GM19468 (cell line): ENCODE measurements at regions not wholly inside any gene's neighbourhood (a gene's known extent, or its start where the extent isn't known, plus 50 kb on each side); places are given as distances from the start of the nearest gene placed in this dataset.

Source experiments
- ATAC-seq: cut with Tn5 transposase; IDR thresholded peaks from one replicate; pipeline ENCODE4 v1.9.1; 2021; ENCODE audit warnings: mild to moderate bottlenecking, moderate library complexity, moderate number of reproducible peaks; ENCODE audit not compliant: unreplicated experiment; ENCODE audit errors: extremely low read depth

DNA sequence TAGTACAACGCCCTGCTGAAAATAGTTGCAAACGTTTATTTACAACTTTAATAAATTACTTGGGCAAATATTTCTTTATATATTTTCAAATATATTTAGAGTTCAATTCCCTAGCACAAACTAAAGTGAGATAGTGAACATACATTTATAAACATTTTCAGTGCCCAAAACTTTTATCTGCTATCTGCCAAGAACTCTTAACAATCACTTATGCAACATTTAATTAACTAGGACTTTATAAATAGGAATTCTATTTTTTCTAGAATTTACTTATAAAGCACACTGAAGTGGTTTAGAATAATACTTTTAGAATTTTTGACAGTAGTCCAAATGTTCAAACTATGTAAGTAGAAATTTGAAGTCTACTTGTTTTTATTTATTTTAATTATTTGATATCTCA is 452.6 kb upstream of the RGS17 start:
- ATAC-seq, result no peak

DNA sequence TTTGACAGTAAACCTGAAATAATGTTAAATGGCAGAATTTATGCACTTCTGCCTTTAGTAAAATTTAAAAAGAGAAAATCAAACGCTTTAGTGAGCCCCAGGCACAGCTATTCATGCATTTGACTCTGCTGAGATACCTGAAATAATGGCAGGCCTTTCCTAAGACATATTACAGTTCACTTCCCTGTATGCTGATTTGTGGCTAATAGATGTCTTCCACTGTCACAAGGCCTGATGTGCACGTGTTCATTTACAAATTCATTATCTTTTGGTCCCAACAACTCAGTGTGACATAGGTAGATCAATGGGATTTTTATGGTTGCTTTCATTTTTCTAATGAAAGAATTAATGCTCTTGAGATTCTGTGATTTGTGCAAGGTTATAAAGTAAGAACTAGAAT is 449.7 kb upstream of the RGS17 start:
- no peak for ATAC-seq

DNA sequence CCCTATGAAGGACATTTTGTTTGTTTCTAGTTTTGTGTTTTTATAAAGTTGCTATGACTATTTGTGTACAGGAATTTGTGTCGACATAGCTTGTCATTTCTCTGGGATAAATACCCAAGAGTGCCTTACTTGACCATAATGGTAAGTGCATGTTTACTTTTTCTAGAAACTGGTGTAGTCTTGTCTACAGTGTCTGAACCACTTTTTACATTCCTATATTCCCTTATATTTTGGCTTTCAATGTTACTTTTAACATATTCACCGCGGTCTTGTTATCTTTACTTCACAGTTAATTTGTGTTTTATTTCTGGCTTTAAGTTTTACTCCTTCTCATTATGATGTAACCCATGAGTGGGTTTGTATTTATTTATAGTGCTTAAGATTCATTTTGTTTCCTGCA is 444.4 kb upstream of the RGS17 start:
- ATAC-seq, result no peak

DNA sequence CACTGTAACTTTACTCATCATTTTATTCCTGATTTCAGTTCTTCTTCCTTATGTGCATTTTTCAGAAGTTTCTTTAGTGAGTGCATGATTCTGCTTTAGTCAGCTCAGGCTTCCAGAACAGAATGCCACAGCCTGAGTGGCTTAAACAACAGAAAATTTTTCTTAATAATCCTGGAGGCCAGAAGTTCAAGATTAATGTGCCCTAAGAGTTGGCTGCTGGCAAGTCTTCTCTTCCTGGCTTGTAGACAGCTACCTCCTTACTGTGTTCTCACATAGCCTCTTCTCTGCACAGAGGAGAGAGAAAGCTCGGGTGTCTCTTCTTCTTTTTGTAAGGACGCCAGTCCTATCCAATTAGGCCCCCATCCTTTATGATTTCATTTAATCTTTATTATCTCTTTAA is 443.1 kb upstream of the RGS17 start:
- no peak for ATAC-seq

DNA sequence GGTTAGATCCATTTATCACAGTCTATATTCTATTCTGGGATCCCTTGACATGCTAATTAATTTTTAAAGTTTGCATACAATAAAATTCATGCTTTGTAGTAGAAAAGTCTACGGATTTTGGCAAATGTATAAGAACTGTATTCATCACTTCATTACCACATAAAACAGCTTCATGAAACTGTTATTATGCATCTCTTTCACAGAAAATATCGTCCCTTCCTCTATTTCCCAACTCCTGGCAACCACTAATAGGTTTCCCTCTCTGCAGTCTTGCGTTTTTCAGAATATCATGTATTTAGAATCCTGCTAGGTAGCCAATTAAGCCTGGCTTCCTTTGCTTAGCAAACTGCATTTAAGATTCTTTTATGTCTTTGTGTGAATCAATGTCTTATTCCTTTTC is 441.3 kb upstream of the RGS17 start:
- no peak for ATAC-seq

DNA sequence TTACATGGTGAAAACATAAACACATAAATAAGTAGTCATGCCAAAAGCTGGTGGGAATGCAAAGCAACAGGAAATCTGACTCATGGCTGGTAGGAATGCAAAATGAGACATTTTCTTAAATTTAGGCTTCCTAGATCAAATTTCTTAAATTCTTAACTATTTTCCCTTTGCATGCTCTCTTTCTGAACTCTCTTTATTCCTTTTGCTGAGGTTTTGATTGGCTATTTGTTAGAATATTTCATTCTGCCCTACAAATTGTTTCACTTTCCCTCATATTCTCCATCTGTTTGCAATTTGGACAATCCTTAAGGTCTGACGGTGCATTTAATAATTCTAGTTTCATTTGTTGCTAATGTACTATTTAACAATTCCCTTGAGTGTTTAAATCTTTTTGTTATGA is 437.5 kb upstream of the RGS17 start:
- no peak for ATAC-seq

DNA sequence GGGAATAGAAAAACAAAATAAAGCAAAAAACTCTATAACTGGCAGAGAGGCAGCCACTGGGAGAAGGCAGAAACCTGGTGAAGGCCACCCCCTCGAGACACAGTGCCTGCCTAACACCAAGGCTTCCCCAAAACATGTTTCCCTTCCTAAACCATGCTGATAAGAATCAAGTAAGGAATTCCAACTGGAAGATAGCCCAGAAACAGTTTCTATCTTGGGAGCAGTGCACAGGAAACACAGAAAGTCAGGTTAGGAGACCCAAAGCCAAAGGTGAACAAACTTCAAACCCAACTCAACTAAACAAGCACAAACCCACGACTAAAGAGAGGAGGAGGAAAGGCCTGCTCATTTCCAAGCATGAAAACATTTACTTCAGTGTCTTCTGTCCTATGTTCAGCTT is 433.7 kb upstream of the RGS17 start:
- ATAC-seq, result no peak

DNA sequence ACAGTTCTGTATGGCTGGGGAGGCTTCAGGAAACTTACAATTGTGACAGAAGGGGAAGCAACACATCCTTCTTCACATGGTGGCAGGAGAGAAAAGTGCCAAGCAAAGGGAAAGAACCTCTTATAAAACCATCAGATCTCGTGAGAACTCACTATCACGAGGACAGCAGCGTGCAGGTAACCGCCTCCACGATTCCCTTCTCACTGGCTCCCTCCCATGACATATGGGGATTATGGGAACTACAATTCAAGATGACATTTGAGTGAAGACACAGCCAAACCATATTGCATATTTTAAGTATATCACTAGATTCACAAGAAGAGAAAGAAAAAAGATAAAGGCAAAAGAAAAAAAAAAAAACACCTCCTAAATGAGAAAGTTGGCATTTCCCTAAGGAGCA is 431.9 kb upstream of the RGS17 start:
- no peak for ATAC-seq

DNA sequence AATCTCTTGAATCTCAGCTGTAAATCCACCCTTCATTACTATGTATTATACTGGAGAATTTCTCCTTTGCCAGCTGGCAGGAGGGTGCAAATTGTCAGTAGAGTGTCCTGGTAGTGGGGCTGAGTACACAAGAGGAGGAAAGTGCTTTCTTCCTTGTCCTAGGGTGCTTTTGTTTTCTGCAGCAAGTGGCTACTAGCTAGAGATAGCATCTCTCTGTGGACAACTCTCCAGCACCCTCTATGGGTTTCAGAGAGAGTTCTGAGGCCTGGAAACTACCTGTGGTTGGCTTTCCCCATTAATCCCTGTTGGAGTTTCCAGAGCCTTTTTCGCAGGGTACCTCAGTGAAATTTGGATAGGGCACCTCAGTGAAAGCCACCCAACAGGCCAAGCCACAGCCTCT is 422.5 kb upstream of the RGS17 start:
- ATAC-seq, result no peak

DNA sequence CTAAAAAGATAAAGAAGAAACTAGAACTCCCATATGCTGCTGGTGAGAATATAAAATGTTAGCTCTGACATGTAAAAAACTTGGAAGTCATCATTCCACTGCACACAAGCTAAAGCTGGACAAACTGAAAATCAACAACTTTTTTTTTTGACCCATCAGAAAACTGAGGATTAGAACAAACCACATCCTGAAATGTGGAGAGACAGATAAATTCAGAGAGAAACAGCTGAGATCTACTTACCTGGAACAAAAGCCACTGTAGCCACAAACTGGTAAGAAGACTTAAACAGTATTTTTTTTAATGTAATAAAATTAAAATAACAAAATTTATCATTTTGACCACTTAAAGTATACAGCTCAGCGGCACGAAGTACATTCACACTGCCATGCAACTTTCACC is 408.5 kb upstream of the RGS17 start:
- no peak for ATAC-seq

DNA sequence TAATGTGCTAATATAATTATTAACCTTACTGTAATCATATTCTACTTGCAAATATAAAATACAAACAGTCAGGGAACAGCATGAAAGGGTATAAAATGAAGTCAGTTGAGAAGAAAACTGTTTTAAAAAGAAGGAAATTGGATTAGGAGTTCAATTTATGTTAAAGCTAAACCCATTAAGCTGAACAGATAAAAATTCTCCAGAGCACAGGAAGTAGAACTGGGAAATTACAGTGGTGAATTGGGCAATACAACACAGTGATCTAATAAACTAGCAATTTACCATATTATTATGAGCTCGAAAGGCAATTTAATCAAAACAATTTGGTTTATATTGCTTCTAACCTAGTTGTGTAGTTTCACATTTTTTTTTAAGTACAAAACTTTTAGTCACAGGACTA is 407.4 kb upstream of the RGS17 start:
- no peak for ATAC-seq

DNA sequence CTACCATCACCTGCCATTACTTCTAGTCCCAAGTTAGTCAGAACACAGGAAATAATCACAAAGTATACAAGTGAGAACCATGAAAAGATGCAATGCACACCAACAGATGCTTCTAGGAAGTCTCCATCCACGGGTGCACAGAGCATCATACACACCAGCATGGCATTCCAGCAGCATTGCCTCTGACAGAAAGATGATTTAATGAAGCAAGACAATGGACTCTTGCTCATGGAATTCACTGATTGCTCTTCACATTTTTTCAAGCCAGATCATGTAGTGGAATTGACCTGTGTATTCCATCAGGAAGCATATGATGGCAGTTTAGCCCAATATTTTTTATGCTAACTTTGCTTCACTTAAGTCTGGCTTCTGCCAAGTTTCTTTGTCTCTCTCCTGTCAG is 406.3 kb upstream of the RGS17 start:
- ATAC-seq, result no peak

DNA sequence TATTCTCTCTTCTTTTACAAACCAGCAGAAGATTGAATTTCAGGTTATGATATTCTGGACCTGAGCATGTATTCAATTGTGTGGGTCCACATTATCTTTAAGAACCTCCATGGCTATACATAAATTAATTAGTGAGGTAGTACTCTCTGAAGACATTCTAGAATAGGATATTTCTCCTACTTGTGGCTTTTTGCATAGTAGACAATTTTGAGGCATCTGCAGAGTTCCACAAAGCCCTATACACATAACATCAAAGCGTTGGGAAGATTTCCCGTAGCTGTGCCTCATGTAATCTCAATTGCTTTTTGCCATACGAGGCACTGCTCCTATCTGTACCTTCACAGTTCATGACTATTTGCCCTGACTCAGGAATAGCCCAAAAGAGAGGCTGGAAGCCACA is 395.4 kb upstream of the RGS17 start:
- ATAC-seq, result no peak

DNA sequence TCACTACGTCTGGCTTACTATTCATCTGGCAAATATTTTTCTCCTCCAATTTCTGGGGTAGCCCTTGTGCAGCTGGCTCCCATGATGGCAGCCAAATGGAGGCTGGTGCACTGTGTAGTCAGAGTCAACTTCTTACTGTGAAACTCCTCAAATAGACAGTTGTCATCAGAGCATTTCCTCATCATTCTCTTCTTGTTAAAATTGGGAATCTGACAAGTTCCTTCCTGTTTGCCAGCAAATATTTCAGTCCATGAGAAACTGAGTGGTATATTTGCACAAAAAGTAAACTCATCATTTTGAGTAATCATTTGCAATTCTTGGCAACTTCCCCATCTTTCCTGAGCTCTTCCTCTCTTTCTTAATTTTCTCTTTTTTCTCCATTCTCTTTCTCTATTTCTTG is 394.9 kb upstream of the RGS17 start:
- no peak for ATAC-seq

DNA sequence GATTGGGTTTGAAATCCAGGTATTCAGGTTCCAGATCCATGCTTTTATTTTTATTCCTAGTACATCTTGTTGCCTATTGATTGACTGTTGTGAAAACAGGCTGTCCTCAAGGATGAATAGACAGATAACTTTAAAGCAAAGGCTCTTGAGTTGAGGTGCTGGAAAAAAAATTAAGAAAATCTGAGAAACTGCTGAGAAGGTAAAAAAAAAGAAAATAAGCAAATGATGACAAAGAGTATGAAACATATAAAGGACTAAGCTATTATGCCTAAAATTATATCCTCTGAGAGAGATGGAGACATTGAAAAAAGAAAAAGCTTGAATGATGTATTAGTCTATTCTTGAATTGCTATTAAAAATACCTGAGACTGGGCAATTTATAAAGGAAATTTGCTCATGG is 392.3 kb upstream of the RGS17 start:
- ATAC-seq, result no peak

DNA sequence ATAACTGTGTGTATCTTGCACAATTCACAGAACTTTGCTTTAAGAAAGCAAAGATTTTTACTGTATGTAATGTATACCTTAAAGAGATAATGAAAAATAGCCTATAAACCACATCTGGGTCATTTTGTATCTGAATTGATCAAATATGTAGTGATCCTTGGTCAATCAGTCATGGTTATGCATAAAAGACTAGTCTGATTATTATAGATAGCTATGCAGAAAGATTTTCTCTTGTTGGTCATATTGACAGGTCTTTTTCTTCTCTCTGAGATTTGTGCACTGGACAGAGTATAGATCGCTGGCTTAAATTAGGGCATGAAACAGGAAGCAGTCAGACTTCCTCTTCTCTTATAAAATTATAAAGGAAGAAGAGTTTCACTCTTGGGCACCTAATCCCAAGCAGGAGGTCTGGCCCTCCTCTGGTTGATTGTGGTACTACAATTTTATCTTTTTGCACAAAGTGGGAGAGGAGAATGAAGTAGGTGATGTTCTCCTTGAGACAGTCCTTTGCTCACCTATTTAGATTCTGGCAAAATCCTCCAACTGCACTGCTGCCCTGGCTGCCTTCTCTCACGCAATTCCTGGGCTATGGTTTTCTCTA is 380.9 kb upstream of the RGS17 start:
- ATAC-seq, result peak; percentile 74

DNA sequence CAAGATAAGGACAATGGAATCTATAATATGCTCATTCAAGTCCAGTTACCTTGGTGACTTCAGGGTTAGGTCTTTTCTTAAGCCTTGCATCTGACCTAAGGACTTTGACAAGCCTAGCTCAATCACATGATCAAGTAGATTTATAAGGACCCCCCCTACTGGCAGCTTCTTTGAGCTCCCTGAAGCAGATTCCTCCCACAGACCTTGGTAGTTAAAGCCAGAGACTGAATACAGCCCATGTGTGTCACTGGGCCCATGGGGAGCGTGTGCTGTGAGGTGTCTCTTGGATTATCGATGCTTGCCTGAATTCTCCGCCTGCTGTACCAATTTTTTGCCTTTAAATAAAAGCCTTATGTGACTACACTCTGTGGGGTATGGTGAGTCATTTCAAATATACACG is 372.7 kb upstream of the RGS17 start:
- ATAC-seq, result no peak

DNA sequence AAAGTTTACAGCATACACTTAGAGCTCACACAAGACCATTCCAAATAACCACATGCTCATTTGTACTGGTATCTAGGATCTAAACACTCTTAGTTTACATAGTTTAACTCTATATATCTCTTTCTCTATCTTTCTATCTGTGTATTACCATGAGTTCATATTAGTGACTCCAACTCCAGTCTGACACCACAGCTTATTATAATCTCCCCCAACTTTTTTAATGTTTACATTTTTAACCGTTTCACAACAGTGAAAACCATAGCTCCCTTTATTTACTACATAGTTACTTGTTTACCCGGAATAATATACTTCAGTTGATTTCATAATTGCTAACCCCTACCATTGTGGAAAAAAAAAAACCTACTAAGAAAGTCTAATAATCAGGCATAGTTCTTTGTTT is 362.4 kb upstream of the RGS17 start:
- no peak for ATAC-seq

DNA sequence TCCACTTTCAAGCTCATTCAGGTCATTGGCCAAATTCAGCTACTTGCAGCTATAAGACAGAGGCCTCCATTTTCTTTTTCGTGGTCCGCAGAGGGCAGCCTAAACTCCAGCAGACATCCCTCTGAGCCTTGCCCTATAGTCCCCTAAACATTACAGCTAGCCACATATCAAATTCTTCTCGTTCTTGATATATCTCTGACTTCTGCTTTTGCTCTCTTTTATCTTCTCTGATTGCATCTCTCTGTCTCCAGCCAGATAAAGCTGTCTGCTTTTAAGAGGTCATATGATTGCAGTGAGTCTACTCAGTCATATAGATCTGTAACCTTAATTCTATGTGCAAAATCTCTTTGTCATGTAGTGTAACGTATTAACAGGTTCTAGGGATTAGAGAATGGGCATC is 358.4 kb upstream of the RGS17 start:
- no peak for ATAC-seq

DNA sequence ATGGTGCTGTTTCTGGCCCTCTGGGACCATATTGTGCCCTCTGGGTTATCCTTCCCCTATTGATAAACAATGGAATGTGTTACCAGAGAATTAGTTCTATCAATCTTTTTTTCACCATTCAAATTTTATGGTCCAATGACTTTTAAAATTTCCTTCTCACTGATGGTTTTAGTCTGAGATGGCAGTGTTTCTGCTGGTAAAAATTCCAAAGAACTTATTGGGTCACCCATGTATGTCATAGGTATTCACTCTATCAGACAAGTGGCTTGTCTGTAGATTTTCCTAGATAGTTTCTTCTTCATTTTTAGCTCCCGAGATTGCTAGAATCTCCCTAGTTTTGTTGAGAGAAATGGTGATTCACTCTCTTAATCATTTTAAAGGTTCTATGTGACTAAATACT is 357.2 kb upstream of the RGS17 start:
- no peak for ATAC-seq

DNA sequence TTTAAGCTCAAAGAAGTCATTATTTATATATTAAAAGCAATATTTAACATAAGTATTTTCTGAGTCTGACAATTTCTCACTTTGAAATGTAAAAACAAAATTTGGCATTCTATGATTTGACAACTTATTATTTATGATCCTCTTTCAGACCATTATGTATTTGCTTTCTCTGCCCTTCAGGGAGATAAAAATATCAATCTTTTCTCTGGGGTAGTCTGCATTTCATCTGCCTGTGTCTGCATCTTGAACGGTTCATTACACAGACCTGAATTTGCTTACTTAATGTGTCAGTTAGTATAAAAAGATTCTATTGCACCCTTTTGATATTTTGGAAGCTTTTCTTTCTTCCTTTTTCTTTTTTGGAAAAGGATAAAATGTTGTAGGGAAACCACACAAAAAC is 354.0 kb upstream of the RGS17 start:
- ATAC-seq, result no peak

DNA sequence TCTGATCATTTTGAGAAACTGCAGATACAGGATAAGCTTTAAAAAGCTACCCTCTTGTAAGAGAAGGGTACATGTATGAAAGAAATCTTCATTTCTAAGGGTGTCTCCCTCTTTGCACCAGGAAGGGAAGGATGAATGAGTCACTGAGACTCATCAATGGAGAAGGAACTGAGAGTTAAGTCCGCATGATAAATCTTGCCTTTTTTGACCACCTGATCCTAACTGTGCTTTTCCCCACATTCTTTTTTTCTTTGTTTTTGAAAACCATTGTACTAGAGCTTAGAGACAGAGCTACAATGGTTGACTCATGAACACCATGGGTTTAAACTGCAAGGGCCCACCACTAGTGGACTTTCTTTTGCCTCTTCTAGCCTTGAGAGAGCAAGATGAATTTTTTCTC is 353.0 kb upstream of the RGS17 start:
- no peak for ATAC-seq

DNA sequence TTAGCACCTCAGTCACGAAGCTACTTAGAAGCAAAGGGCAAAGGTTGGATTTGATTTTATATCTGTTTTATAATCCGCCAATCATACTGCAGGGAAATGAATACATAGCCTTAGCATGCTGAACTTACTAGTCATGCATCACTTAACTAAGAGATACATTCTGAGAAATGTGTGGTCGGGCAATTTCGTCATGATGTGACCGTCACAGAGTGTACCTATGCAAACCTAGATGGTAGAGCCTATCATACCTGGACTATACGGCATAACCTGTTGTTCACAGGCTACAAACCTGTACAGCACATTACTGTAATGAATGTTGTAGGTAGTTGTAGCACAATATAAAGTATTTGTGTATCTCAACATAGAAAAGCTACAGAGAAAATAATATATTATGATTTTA is 345.2 kb upstream of the RGS17 start:
- no peak for ATAC-seq
